Smooth muscle cell (in vitro differentiated cells): ENCODE measurements at regions not wholly inside any gene's neighbourhood (a gene's known extent, or its start where the extent isn't known, plus 50 kb on each side); places are given as distances from the start of the nearest gene placed in this dataset.

Experiments used
- DNase-seq: peaks from one replicate; lab custom pipeline; 2025; ENCODE audit not compliant: unreplicated experiment; lab: John Stamatoyannopoulos, UW
- H2AFZ ChIP-seq: fragments of 200-600 bp; sonication (generic); 2 replicates; pipeline ENCODE4 v1.6.0; 2016; ENCODE audit warnings: antibody characterized with exemption, low read depth, mild to moderate bottlenecking
- H3F3A ChIP-seq: fragments of 200-600 bp; sonication (generic); 2 replicates; pipeline ENCODE4 v1.6.0; 2017; ENCODE audit warnings: antibody characterized with exemption, low read depth
- H3K27ac ChIP-seq: fragments of 200-600 bp; sonication (generic); 2 replicates; pipeline ENCODE4 v1.5.1; 2016; ENCODE audit warnings: low read depth, mild to moderate bottlenecking
- H3K27me3 ChIP-seq: fragments of 200-600 bp; sonication (generic); 2 replicates; pipeline ENCODE4 v1.6.1; 2016; ENCODE audit warnings: low read depth, mild to moderate bottlenecking
- H3K36me3 ChIP-seq: fragments of 200-600 bp; sonication (generic); 2 replicates; pipeline ENCODE4 v1.5.1; 2016; ENCODE audit warnings: low read depth
- H3K4me1 ChIP-seq: fragments of 200-600 bp; sonication (generic); 2 replicates; pipeline ENCODE4 v1.5.1; 2016; ENCODE audit warnings: low read depth
- H3K4me2 ChIP-seq: fragments of 200-600 bp; sonication (generic); 2 replicates; pipeline ENCODE4 v1.6.0; 2016; ENCODE audit warnings: mild to moderate bottlenecking
- H3K4me3 ChIP-seq: fragments of 200-600 bp; sonication (generic); 2 replicates; pipeline ENCODE4 v1.5.1; 2016; ENCODE audit warnings: mild to moderate bottlenecking
- H3K79me2 ChIP-seq: fragments of 200-600 bp; sonication (generic); 2 replicates; pipeline ENCODE4 v1.6.0; 2016; ENCODE audit warnings: low read depth, mild to moderate bottlenecking
- H3K9ac ChIP-seq: fragments of 200-600 bp; sonication (generic); 2 replicates; pipeline ENCODE4 v1.6.0; 2016; ENCODE audit warnings: low read depth
- H3K9me3 ChIP-seq: fragments of 200-600 bp; sonication (generic); replicated peaks from 2 replicates; pipeline ENCODE4 v1.5.1; 2016; ENCODE audit warnings: low read depth
- H4K20me1 ChIP-seq: fragments of 200-600 bp; sonication (generic); 2 replicates; pipeline ENCODE4 v1.6.0; 2016; ENCODE audit warnings: low read depth
- WGBS: methylation state at CpG from one replicate; pipeline ENCODE4 v1.1.7; 2016; ENCODE audit warnings: low lambda C conversion rate; 5-methylcytosine and 5-hydroxymethylcytosine counted together
- TF ChIP-seq, protein P1 (sequence below): fragments of 200-600 bp; sonication (generic); IDR thresholded peaks from 2 replicates; pipeline ENCODE4 v1.5.1; 2017; ENCODE audit warnings: borderline replicate concordance, mild to moderate bottlenecking, antibody characterized with exemption; ENCODE audit not compliant: insufficient read depth, poor library complexity, severe bottlenecking

DNA sequence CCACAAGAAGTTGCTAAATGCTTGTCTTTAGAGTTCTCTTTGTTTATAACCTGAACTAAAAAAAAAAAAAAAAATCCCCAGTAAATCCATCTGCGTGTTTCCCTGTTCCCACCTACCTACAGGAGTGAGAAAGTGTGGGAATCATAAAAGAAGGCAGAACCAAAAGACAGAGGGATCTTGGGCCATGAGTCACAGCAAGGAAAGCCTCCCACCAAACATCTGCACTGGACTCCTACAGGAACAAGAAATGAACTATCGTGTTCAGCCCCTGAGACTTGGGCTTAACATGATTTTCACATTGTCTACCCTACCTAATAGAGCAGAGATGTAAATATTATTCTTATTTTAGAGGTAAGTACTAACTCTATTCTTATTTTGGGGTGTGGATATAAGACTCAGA lies 1761.2 kb upstream of the CELF4 start:
- no peaks in the 10 kb centered on the region for H3K9me3 ChIP-seq
- H3K4me2 ChIP-seq = no peak overlapping the region
- no peak overlapping the region for H3K27ac ChIP-seq
- H4K20me1 ChIP-seq = no peaks in the 10 kb centered on the region
- DNase-seq = no peak
- H3K4me1 ChIP-seq = no peaks in the 10 kb centered on the region
- H3K4me3 ChIP-seq = no peak overlapping the region
- H3K79me2 ChIP-seq = no peaks in the 10 kb centered on the region
- TF ChIP-seq, protein P1, sequence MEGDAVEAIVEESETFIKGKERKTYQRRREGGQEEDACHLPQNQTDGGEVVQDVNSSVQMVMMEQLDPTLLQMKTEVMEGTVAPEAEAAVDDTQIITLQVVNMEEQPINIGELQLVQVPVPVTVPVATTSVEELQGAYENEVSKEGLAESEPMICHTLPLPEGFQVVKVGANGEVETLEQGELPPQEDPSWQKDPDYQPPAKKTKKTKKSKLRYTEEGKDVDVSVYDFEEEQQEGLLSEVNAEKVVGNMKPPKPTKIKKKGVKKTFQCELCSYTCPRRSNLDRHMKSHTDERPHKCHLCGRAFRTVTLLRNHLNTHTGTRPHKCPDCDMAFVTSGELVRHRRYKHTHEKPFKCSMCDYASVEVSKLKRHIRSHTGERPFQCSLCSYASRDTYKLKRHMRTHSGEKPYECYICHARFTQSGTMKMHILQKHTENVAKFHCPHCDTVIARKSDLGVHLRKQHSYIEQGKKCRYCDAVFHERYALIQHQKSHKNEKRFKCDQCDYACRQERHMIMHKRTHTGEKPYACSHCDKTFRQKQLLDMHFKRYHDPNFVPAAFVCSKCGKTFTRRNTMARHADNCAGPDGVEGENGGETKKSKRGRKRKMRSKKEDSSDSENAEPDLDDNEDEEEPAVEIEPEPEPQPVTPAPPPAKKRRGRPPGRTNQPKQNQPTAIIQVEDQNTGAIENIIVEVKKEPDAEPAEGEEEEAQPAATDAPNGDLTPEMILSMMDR = no peak
- no peaks in the 10 kb centered on the region for H3K36me3 ChIP-seq
- no peak overlapping the region for H2AFZ ChIP-seq
- WGBS = 52% methylated on average over 2 of the region's 2 CpGs
- H3K27me3 ChIP-seq = no peaks in the 10 kb centered on the region
- H3K9ac ChIP-seq = no peak overlapping the region
- no peaks in the 10 kb centered on the region for H3F3A ChIP-seq

DNA sequence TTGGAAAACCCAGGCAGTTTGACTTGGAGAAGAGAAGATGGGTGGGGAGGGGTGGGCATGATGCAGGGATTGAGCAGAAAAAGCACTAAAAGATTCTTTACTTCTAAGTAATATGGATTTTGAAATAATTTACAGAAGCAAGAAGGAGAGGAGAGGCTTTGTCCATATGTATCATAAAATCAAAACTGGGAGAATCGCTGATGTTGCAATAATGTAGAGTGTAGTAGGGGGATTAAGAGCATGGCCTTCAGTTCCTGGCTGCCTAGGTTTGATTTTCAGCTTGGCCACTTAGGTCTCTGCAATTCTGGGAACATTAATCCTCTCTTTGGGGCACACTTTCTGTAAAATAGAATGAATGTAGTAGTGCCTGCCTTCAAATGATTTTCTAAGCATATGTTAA lies 1760.4 kb upstream of the CELF4 start:
- WGBS = 100% methylated on average over 1 of the region's 1 CpG
- H3K4me3 ChIP-seq = no peak overlapping the region
- no peak for DNase-seq
- TF ChIP-seq, protein P1 = no peak
- no peak overlapping the region for H3K4me2 ChIP-seq
- H2AFZ ChIP-seq = no peak overlapping the region
- H3F3A ChIP-seq = no peaks in the 10 kb centered on the region
- no peaks in the 10 kb centered on the region for H4K20me1 ChIP-seq
- H3K9ac ChIP-seq = no peak overlapping the region
- no peaks in the 10 kb centered on the region for H3K27me3 ChIP-seq
- H3K79me2 ChIP-seq = no peaks in the 10 kb centered on the region
- no peak overlapping the region for H3K27ac ChIP-seq
- H3K9me3 ChIP-seq = no peaks in the 10 kb centered on the region
- no peaks in the 10 kb centered on the region for H3K4me1 ChIP-seq
- H3K36me3 ChIP-seq = no peaks in the 10 kb centered on the region

GRCh38 chr18:39319141-39319540 lies 1753.5 kb upstream of the CELF4 start:
- H3K36me3 ChIP-seq = no peaks in the 10 kb centered on the region
- H2AFZ ChIP-seq = no peak overlapping the region
- no peak for DNase-seq
- H3K27me3 ChIP-seq = no peaks in the 10 kb centered on the region
- no peaks in the 10 kb centered on the region for H3F3A ChIP-seq
- no peak overlapping the region for H3K27ac ChIP-seq
- H3K9ac ChIP-seq = no peak overlapping the region
- no peaks in the 10 kb centered on the region for H3K79me2 ChIP-seq
- H3K4me1 ChIP-seq = no peaks in the 10 kb centered on the region
- H4K20me1 ChIP-seq = no peaks in the 10 kb centered on the region
- no peaks in the 10 kb centered on the region for H3K9me3 ChIP-seq
- no peak overlapping the region for H3K4me3 ChIP-seq
- H3K4me2 ChIP-seq = no peak overlapping the region
- TF ChIP-seq, protein P1 = no peak

DNA sequence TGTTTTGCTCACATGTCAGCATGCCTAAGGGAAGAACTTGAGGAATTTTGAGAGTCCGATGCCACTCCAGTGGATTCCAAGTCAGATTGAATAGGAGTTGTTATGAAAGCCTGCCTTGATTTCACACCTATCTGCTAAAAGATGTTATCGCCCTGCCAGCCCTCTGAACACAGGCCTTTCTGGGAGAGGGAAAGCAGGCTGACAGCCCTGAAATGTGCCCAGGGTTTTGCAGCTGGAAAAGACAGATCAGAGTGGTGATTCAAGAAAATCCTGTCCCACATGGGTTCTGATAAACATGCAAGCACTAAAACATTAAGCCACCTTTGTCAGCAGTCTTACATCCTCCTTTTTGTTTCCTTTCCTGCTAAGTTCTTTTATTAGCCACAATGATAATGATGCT lies 1752.9 kb upstream of the CELF4 start:
- Histone ChIP-seq H3K9ac (no peak overlapping the region), H3K36me3 (no peaks in the 10 kb centered on the region), H4K20me1 (no peaks in the 10 kb centered on the region), H3K4me2 (no peak overlapping the region), H3K4me3 (no peak overlapping the region), H2AFZ (no peak overlapping the region), H3F3A (no peaks in the 10 kb centered on the region), H3K9me3 (no peaks in the 10 kb centered on the region), H3K27me3 (no peaks in the 10 kb centered on the region), H3K79me2 (no peaks in the 10 kb centered on the region), H3K27ac (no peak overlapping the region), H3K4me1 (no peaks in the 10 kb centered on the region)
- TF ChIP-seq, protein P1 = no peak
- 47% methylated on average over 2 of the region's 2 CpGs for WGBS
- DNase-seq = no peak
